ENCODE measurements at regions not wholly inside any gene's neighbourhood (a gene's known extent, or its start where the extent isn't known, plus 50 kb on each side); places are given as distances from the start of the nearest gene placed in this dataset.

- ATAC-seq (ENCODE audit: low read depth) (no peak), DNase-seq (no peak)
- intact Hi-C loops (cut with micrococcal nuclease), result no loop called here
- no peak overlapping the region for H2AFZ ChIP-seq (ENCODE audit: insufficient read depth, low read depth, low read length, poor library complexity, severe bottlenecking)
- H3K4me2 ChIP-seq (replicated peaks; ENCODE audit: low read depth, low read length, poor library complexity, severe bottlenecking), result no peak overlapping the region
- Mint-ChIP-seq H3K4me3 (no peak overlapping the region), H3K27me3 (peaks cover 7% of the 10 kb centered on the region), H3K9me3 (ENCODE audit: insufficient read depth) (no peaks in the 10 kb centered on the region), H3K27ac (no peak overlapping the region), H3K4me1 (peaks cover 9% of the 10 kb centered on the region)
- H3K79me2 ChIP-seq (ENCODE audit: control insufficient read depth, insufficient read depth, low read length), result no peaks in the 10 kb centered on the region
- WGBS (ENCODE audit: insufficient coverage), result 96% methylated on average over 21 of the region's 24 CpGs
- peaks cover 0 to 3% (median 0%) of the 10 kb centered on the region in 3 donors for H3K9me3 ChIP-seq (ENCODE audit: control extremely low read depth in 1 of 3, control insufficient read depth in 2 of 3, insufficient read depth in 1 of 3, low read length in 2 of 3)
- peaks cover 0 to 9% (median 0%) of the 10 kb centered on the region in 4 experiments for H3K27me3 ChIP-seq (replicated peaks in 1 of 4; ENCODE audit: control extremely low read depth in 1 of 4, control insufficient read depth in 3 of 4, insufficient read depth in 4 of 4, low read length in 3 of 4)
- TF ChIP-seq EZH2 (IDR thresholded peaks at IDR 0.05; ENCODE audit: borderline replicate concordance, insufficient read depth, low read depth, low read length, poor library complexity, severe bottlenecking) (no peak), CTCF (IDR thresholded peaks at IDR 0.05) (no peak)
- ChIA-PET POLR2A (no interaction called here), CTCF (no interaction called here)
- H3K4me3 ChIP-seq (ENCODE audit: control extremely low read depth in 1 of 5, extremely low read depth in 1 of 5, insufficient read depth in 1 of 5, low read depth in 2 of 5, low read length in 4 of 5), result no peak overlapping the region
- no peak overlapping the region for H3K9ac ChIP-seq (ENCODE audit: low read length)
- H3K27ac ChIP-seq (ENCODE audit: low read length in 2 of 2), result no peak overlapping the region
- no peaks in the 10 kb centered on the region for H3K36me3 ChIP-seq (replicated peaks in 1 of 2; ENCODE audit: control extremely low read depth in 1 of 2, control insufficient read depth in 1 of 2, extremely low read depth in 1 of 2, insufficient read depth in 2 of 2, low read length in 1 of 2)
- peaks cover 9 to 12% of the 10 kb centered on the region in 2 donors for H3K4me1 ChIP-seq (ENCODE audit: control insufficient read depth in 2 of 2, insufficient read depth in 2 of 2, low read length in 2 of 2)
- H4K20me1 ChIP-seq (ENCODE audit: control insufficient read depth, insufficient read depth, low read length, poor library complexity, severe bottlenecking), result no peaks in the 10 kb centered on the region
Measured at GRCh38 chr9:136611606-136612005, 51.1 kb upstream of the EGFL7 start.

- no peak overlapping the region for H3K4me3 ChIP-seq (ENCODE audit: control extremely low read depth in 1 of 5, extremely low read depth in 1 of 5, insufficient read depth in 1 of 5, low read depth in 2 of 5, low read length in 4 of 5)
- Mint-ChIP-seq H3K27me3 (peaks cover 7% of the 10 kb centered on the region), H3K4me3 (no peak overlapping the region), H3K4me1 (peaks cover 8% of the 10 kb centered on the region), H3K9me3 (ENCODE audit: insufficient read depth) (no peaks in the 10 kb centered on the region), H3K27ac (no peak overlapping the region)
- H3K4me1 ChIP-seq (ENCODE audit: control insufficient read depth in 2 of 2, insufficient read depth in 2 of 2, low read length in 2 of 2), result peaks cover 7 to 9% of the 10 kb centered on the region in 2 donors
- CTCF ChIA-PET, result no interaction called here
- H3K27ac ChIP-seq (ENCODE audit: low read length in 2 of 2), result no peak overlapping the region
- TF ChIP-seq CTCF (IDR thresholded peaks at IDR 0.05), result no peak
- TF ChIP-seq EZH2 (IDR thresholded peaks at IDR 0.05; ENCODE audit: borderline replicate concordance, insufficient read depth, low read depth, low read length, poor library complexity, severe bottlenecking), result no peak
- no peaks in the 10 kb centered on the region for H3K79me2 ChIP-seq (ENCODE audit: control insufficient read depth, insufficient read depth, low read length)
- WGBS (ENCODE audit: insufficient coverage), result 92% methylated on average over 6 of the region's 11 CpGs
- peaks cover 0 to 9% (median 0%) of the 10 kb centered on the region in 4 experiments for H3K27me3 ChIP-seq (replicated peaks in 1 of 4; ENCODE audit: control extremely low read depth in 1 of 4, control insufficient read depth in 3 of 4, insufficient read depth in 4 of 4, low read length in 3 of 4)
- intact Hi-C loops (cut with micrococcal nuclease), result no loop called here
- peaks cover 0 to 3% (median 0%) of the 10 kb centered on the region in 3 donors for H3K9me3 ChIP-seq (ENCODE audit: control extremely low read depth in 1 of 3, control insufficient read depth in 2 of 3, insufficient read depth in 1 of 3, low read length in 2 of 3)
- no peak overlapping the region for H2AFZ ChIP-seq (ENCODE audit: insufficient read depth, low read depth, low read length, poor library complexity, severe bottlenecking)
- H3K4me2 ChIP-seq (replicated peaks; ENCODE audit: low read depth, low read length, poor library complexity, severe bottlenecking), result no peak overlapping the region
- H4K20me1 ChIP-seq (ENCODE audit: control insufficient read depth, insufficient read depth, low read length, poor library complexity, severe bottlenecking), result no peaks in the 10 kb centered on the region
- H3K9ac ChIP-seq (ENCODE audit: low read length), result no peak overlapping the region
- no peak for DNase-seq
- POLR2A ChIA-PET, result interaction anchor here (0.6 kb wide), 1 partner anchor 519 kb away, joined by 3 read pairs; no protein-coding TSS in a partner anchor
- no peaks in the 10 kb centered on the region for H3K36me3 ChIP-seq (replicated peaks in 1 of 2; ENCODE audit: control extremely low read depth in 1 of 2, control insufficient read depth in 1 of 2, extremely low read depth in 1 of 2, insufficient read depth in 2 of 2, low read length in 1 of 2)
- ATAC-seq (ENCODE audit: low read depth), result no peak
Measured at GRCh38 chr9:136611119-136611518, 51.6 kb upstream of the EGFL7 start.

All from B cell (primary cell).